BJ (cell line): ENCODE measurements at regions not wholly inside any gene's neighbourhood (a gene's known extent, or its start where the extent isn't known, plus 50 kb on each side); places are given as distances from the start of the nearest gene placed in this dataset.
A peak's percentile ranks its signal among the peaks of the same experiment; 100 is the strongest.

ENCODE experiments used
- CTCF ChIA-PET: fragments of 350-600 bp; formaldehyde crosslinking; extraction: SDS; loops from one replicate; lab custom pipeline; 2021; ENCODE audit warnings: antibody characterized with exemption, inconsistent platforms; lab: Yijun Ruan, JAX
- POLR2A ChIA-PET: fragments of 300-600 bp; sonication (Branson Sonifier 250); formaldehyde crosslinking; extraction: SDS; loops from one replicate; lab custom pipeline; 2021; ENCODE audit warnings: antibody characterized with exemption; lab: Charles Lee
- DNase-seq: peaks from one replicate; pipeline ENCODE4 v3.0.0-alpha.2; 2011; ENCODE audit warnings: low read depth
- H3K27me3 ChIP-seq: 2 replicates; pipeline ENCODE4 v1.6.0; 2011; ENCODE audit warnings: low read length; ENCODE audit not compliant: control insufficient read depth, insufficient read depth
- H3K36me3 ChIP-seq: 2 replicates; pipeline ENCODE4 v1.5.1; 2011; ENCODE audit warnings: low read length; ENCODE audit not compliant: control insufficient read depth, insufficient read depth
- H3K4me3 ChIP-seq: 2 replicates; pipeline ENCODE4 v1.5.1; 2011; ENCODE audit warnings: low read depth, mild to moderate bottlenecking, control low read depth, low read length
- TF ChIP-seq, protein P1 (sequence below): IDR thresholded peaks from 2 replicates; pipeline ENCODE4 v1.5.1; 2011; ENCODE audit warnings: low read depth, mild to moderate bottlenecking, control low read depth, inconsistent platforms, low read length, moderate library complexity; ENCODE audit not compliant: insufficient read depth

- Histone ChIP-seq H3K36me3 (no peaks in the 10 kb centered on the region), H3K27me3 (peaks cover 3% of the 10 kb centered on the region; the same call in 1 of the 2 replicates), H3K4me3 (no peak overlapping the region)
- no peak for DNase-seq
- POLR2A ChIA-PET: no interaction called here
- TF ChIP-seq, protein P1, sequence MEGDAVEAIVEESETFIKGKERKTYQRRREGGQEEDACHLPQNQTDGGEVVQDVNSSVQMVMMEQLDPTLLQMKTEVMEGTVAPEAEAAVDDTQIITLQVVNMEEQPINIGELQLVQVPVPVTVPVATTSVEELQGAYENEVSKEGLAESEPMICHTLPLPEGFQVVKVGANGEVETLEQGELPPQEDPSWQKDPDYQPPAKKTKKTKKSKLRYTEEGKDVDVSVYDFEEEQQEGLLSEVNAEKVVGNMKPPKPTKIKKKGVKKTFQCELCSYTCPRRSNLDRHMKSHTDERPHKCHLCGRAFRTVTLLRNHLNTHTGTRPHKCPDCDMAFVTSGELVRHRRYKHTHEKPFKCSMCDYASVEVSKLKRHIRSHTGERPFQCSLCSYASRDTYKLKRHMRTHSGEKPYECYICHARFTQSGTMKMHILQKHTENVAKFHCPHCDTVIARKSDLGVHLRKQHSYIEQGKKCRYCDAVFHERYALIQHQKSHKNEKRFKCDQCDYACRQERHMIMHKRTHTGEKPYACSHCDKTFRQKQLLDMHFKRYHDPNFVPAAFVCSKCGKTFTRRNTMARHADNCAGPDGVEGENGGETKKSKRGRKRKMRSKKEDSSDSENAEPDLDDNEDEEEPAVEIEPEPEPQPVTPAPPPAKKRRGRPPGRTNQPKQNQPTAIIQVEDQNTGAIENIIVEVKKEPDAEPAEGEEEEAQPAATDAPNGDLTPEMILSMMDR: no peak
- CTCF ChIA-PET: no interaction called here
Observed at GRCh38 chr12:114254998-114255397, 150.9 kb downstream of the TBX5 start.

DNA sequence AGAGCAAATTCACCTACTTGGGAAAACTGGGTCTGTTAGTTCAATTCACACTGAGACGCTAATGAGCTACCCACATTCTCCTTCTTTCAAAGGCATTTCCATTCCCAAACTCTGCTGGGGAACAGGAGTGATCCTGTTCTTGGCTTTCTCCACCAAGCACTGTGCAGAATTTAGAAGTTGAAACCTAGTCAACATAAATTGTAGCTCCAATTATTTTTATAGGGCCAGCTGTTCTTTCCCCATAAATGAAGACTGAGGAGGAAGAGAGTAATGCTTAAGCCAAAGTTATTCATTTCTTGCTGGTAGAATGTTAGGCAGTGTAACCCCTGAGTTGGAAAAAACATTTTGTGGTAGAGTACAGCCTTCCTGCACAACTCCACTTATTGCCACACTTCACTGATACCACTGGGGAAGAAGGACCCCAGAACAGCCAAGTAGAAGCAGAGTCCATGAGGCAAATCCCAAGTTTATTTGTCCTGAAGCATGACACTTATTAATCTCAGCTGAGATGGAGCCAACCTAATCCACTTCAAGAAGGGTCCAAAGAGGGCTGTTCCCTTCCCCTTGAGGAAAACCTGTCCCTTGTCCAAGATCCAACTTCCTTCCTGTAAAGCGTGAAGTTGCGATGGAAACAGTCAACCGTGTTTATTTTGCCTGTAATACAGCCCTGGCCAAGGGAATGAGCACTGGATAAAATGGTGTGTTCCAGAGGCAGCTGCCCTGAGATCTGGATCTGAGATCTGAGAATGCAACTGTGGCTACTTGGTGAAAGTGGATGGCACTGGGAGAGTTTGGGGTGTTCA, 151.8 kb downstream of the TBX5 start:
- TF ChIP-seq, protein P1: no peak
- POLR2A ChIA-PET: no interaction called here

GRCh38 chr12:114248527-114248926, 157.4 kb downstream of the TBX5 start:
- H3K27me3 ChIP-seq: 0 out of 2 replicates have a peak, but pooled peaks cover 1% of the 10 kb centered on the region
- ChIA-PET POLR2A (no interaction called here), CTCF (interaction anchor here (1.1 kb wide), 1 partner anchor 11 kb away, joined by 3 read pairs; no protein-coding TSS in a partner anchor)
- no peak for DNase-seq
- H3K4me3 ChIP-seq: no peak overlapping the region
- H3K36me3 ChIP-seq: no peaks in the 10 kb centered on the region
- TF ChIP-seq, protein P1: no peak

More for the DNA sequence above, 151.8 kb downstream of the TBX5 start:
- H3K36me3 ChIP-seq: no peaks in the 10 kb centered on the region
- no peak for DNase-seq
- CTCF ChIA-PET: interaction anchor here (0.6 kb wide), 1 partner anchor 879 kb away, joined by 3 read pairs; no protein-coding TSS in a partner anchor
- no peak overlapping the region for H3K4me3 ChIP-seq
- peaks cover 4% of the 10 kb centered on the region; the same call in 1 of the 2 replicates for H3K27me3 ChIP-seq

- no peak overlapping the region for H3K4me3 ChIP-seq
- 0 out of 2 replicates have a peak, but pooled peaks cover 1% of the 10 kb centered on the region for H3K27me3 ChIP-seq
- no peak for DNase-seq
- TF ChIP-seq, protein P1: peak; percentile 53
- POLR2A ChIA-PET: no interaction called here
- H3K36me3 ChIP-seq: no peaks in the 10 kb centered on the region
- CTCF ChIA-PET: interaction anchor here (0.7 to 1.4 kb wide), 7 partner anchors 8 to 263 kb away, joined by 3 to 5 read pairs (median 4); no protein-coding TSS in a partner anchor
Observed at GRCh38 chr12:114245555-114245954, 160.4 kb downstream of the TBX5 start.

GRCh38 chr12:114241973-114242434, 163.9 kb downstream of the TBX5 start:
- POLR2A ChIA-PET: no interaction called here
- CTCF ChIA-PET: interaction anchor here (0.9 to 1.1 kb wide), 2 partner anchors 11 to 262 kb away, joined by 3 read pairs; no protein-coding TSS in a partner anchor
- no peaks in the 10 kb centered on the region for H3K36me3 ChIP-seq
- DNase-seq: no peak
- peaks cover 3% of the 10 kb centered on the region; the same call in 1 of the 2 replicates for H3K27me3 ChIP-seq
- no peak overlapping the region for H3K4me3 ChIP-seq
- TF ChIP-seq, protein P1: no peak
